Inflammatory macrophage treated with lipopolysaccharide for 1 hour (primary cell): ENCODE measurements at regions not wholly inside any gene's neighbourhood (a gene's known extent, or its start where the extent isn't known, plus 50 kb on each side); places are given as distances from the start of the nearest gene placed in this dataset.

Experiments used
- DNase-seq, 2 donors: peaks; one replicate each; pipeline ENCODE4 v3.0.0-alpha.2; 2020 to 2022

GRCh38 chr3:13245615-13245978 lies 172.4 kb upstream of the IQSEC1 start:
- peak in 1 of 2 donors; percentile 16 for DNase-seq

- no peak for DNase-seq
Measured at GRCh38 chr3:13243586-13243985, 170.4 kb upstream of the IQSEC1 start.

GRCh38 chr3:13242364-13242737 lies 169.1 kb upstream of the IQSEC1 start:
- DNase-seq = no peak

- no peak for DNase-seq
Measured at GRCh38 chr3:13241621-13242363, 168.6 kb upstream of the IQSEC1 start.

GRCh38 chr3:13240928-13241618 lies 167.8 kb upstream of the IQSEC1 start:
- DNase-seq = no peak

- no peak for DNase-seq
Measured at GRCh38 chr3:13239467-13239760, 166.2 kb upstream of the IQSEC1 start.

GRCh38 chr3:13238687-13239466 lies 165.6 kb upstream of the IQSEC1 start:
- no peak for DNase-seq

- no peak for DNase-seq
Measured at GRCh38 chr3:13237776-13238490, 164.7 kb upstream of the IQSEC1 start.

- no peak for DNase-seq
Measured at GRCh38 chr3:13236557-13237173, 163.4 kb upstream of the IQSEC1 start.

- DNase-seq = no peak
Measured at GRCh38 chr3:13235897-13236296, 162.7 kb upstream of the IQSEC1 start.

- no peak for DNase-seq
Measured at GRCh38 chr3:13235079-13235478, 161.8 kb upstream of the IQSEC1 start.

- no peak for DNase-seq
Measured at GRCh38 chr3:13234666-13235065, 161.4 kb upstream of the IQSEC1 start.

- DNase-seq = no peak
Measured at GRCh38 chr3:13233487-13234485, 160.6 kb upstream of the IQSEC1 start.

GRCh38 chr3:13231781-13232666 lies 158.8 kb upstream of the IQSEC1 start:
- DNase-seq = no peak

GRCh38 chr3:13229273-13229949 lies 156.2 kb upstream of the IQSEC1 start:
- peak in 1 of 2 donors; percentile 4 for DNase-seq

GRCh38 chr3:13228584-13228983 lies 155.4 kb upstream of the IQSEC1 start:
- DNase-seq = no peak

GRCh38 chr3:13228169-13228568 lies 154.9 kb upstream of the IQSEC1 start:
- DNase-seq = peak in 1 of 2 donors; percentile 7

GRCh38 chr3:13227315-13228165 lies 154.3 kb upstream of the IQSEC1 start:
- no peak for DNase-seq

GRCh38 chr3:13224967-13225366 lies 151.7 kb upstream of the IQSEC1 start:
- DNase-seq = no peak
